Panc1 (cell line): ENCODE measurements at regions not wholly inside any gene's neighbourhood (a gene's known extent, or its start where the extent isn't known, plus 50 kb on each side); places are given as distances from the start of the nearest gene placed in this dataset.

ENCODE experiments used
- POLR2AphosphoS5 ChIP-seq: IDR thresholded peaks from 2 replicates; pipeline ENCODE4 v1.6.1; 2012; ENCODE audit warnings: mild to moderate bottlenecking, low read depth, low read length, moderate library complexity
- TF ChIP-seq, protein P1 (sequence below): fragments of 450-650 bp; IDR thresholded peaks from 2 replicates; pipeline ENCODE4 v1.5.1; 2017; ENCODE audit warnings: mild to moderate bottlenecking
- TF ChIP-seq, protein P2 (sequence below), 2 experiments: IDR thresholded peaks; 2 replicates each; pipeline ENCODE4 v1.6.1; 2011 to 2012; ENCODE audit warnings: low read depth in 2 of 2, control low read depth in 1 of 2, low read length in 1 of 2, mild to moderate bottlenecking in 1 of 2, moderate library complexity in 1 of 2; ENCODE audit not compliant: insufficient read depth in 1 of 2

DNA sequence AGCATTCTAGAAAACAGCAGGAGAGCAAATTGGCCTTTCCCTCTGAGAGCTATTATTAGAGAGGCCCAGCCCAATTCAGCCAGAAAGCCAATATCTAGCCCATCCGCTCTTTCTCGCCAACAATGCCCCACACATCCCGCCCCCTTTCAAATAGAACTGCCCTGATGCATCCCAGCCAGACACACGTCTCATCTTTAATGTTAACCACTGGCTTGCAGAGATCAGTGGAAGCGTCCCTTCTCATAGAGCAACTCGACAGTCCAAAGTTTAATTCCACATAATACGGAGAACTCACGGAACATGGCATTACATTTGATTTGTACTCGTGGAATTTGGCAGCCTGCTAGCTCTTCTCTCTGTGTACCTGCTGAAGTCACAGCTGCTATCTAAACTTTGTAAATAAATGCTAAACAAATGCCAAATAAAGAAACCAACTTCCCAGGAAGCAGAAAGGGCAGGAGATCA is 304.4 kb downstream of the DHX15 start:
- TF ChIP-seq, protein P1, sequence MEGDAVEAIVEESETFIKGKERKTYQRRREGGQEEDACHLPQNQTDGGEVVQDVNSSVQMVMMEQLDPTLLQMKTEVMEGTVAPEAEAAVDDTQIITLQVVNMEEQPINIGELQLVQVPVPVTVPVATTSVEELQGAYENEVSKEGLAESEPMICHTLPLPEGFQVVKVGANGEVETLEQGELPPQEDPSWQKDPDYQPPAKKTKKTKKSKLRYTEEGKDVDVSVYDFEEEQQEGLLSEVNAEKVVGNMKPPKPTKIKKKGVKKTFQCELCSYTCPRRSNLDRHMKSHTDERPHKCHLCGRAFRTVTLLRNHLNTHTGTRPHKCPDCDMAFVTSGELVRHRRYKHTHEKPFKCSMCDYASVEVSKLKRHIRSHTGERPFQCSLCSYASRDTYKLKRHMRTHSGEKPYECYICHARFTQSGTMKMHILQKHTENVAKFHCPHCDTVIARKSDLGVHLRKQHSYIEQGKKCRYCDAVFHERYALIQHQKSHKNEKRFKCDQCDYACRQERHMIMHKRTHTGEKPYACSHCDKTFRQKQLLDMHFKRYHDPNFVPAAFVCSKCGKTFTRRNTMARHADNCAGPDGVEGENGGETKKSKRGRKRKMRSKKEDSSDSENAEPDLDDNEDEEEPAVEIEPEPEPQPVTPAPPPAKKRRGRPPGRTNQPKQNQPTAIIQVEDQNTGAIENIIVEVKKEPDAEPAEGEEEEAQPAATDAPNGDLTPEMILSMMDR: no peak
- no peak for TF ChIP-seq POLR2AphosphoS5
- TF ChIP-seq, protein P2, sequence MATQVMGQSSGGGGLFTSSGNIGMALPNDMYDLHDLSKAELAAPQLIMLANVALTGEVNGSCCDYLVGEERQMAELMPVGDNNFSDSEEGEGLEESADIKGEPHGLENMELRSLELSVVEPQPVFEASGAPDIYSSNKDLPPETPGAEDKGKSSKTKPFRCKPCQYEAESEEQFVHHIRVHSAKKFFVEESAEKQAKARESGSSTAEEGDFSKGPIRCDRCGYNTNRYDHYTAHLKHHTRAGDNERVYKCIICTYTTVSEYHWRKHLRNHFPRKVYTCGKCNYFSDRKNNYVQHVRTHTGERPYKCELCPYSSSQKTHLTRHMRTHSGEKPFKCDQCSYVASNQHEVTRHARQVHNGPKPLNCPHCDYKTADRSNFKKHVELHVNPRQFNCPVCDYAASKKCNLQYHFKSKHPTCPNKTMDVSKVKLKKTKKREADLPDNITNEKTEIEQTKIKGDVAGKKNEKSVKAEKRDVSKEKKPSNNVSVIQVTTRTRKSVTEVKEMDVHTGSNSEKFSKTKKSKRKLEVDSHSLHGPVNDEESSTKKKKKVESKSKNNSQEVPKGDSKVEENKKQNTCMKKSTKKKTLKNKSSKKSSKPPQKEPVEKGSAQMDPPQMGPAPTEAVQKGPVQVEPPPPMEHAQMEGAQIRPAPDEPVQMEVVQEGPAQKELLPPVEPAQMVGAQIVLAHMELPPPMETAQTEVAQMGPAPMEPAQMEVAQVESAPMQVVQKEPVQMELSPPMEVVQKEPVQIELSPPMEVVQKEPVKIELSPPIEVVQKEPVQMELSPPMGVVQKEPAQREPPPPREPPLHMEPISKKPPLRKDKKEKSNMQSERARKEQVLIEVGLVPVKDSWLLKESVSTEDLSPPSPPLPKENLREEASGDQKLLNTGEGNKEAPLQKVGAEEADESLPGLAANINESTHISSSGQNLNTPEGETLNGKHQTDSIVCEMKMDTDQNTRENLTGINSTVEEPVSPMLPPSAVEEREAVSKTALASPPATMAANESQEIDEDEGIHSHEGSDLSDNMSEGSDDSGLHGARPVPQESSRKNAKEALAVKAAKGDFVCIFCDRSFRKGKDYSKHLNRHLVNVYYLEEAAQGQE (IDR thresholded peaks at IDR 0.05; ENCODE audit: insufficient read depth in 1 of 2, low read depth in 2 of 2, low read length in 1 of 2): no peak
